Tibial nerve (tissue), 4 donors: ENCODE measurements at regions not wholly inside any gene's neighbourhood (a gene's known extent, or its start where the extent isn't known, plus 50 kb on each side); places are given as distances from the start of the nearest gene placed in this dataset.

Source experiments
- DNase-seq, 2 donors: peaks; one replicate each; pipeline ENCODE4 v3.0.0-alpha.2; 2019; ENCODE audit warnings: low spot score in 2 of 2
- H3K27ac ChIP-seq, 4 donors: fragments of 200-600 bp; sonication (generic) in 3 of 4; one replicate each; pipeline ENCODE4 v1.5.1; 2017 to 2019; ENCODE audit warnings: mild to moderate bottlenecking in 1 of 4
- H3K27me3 ChIP-seq, 2 donors: fragments of 200-600 bp; sonication (generic) in 1 of 2; one replicate each; pipeline versions ENCODE4 v1.5.1 to v1.6.0; 2017 to 2019
- H3K36me3 ChIP-seq, 3 donors: fragments of 200-600 bp; sonication (generic); one replicate each; pipeline ENCODE4 v1.5.1; 2018 to 2019
- H3K4me1 ChIP-seq, 4 donors: fragments of 200-600 bp; sonication (generic) in 3 of 4; one replicate each; pipeline ENCODE4 v1.5.1; 2017 to 2019
- H3K4me3 ChIP-seq, 4 donors: fragments of 200-600 bp; sonication (generic) in 3 of 4; one replicate each; pipeline ENCODE4 v1.5.1; 2017 to 2019; ENCODE audit warnings: mild to moderate bottlenecking in 1 of 4, moderate library complexity in 1 of 4
- H3K9me3 ChIP-seq, 4 donors: fragments of 200-600 bp; sonication (generic) in 3 of 4; one replicate each; pipeline ENCODE4 v1.5.1; 2017 to 2019
- CTCF ChIP-seq, 5 experiments: fragments of 200-600 bp in 3 of 5; fragments of 450-650 bp in 2 of 5; sonication (generic) in 3 of 5; IDR thresholded peaks; one replicate each; pipeline ENCODE4 v1.5.1; 2016 to 2019; ENCODE audit warnings: antibody characterized with exemption in 5 of 5, mild to moderate bottlenecking in 3 of 5, moderate library complexity in 2 of 5
- EP300 ChIP-seq, 2 donors: sonication (generic); formaldehyde crosslinking; IDR thresholded peaks; one replicate each; pipeline ENCODE4 v1.6.1; 2017; ENCODE audit warnings: antibody characterized with exemption in 2 of 2, mild to moderate bottlenecking in 1 of 2
- POLR2A ChIP-seq, 2 donors: fragments of 450-650 bp; IDR thresholded peaks; one replicate each; pipeline ENCODE4 v1.6.1; 2017; ENCODE audit warnings: antibody characterized with exemption in 2 of 2, mild to moderate bottlenecking in 2 of 2, moderate library complexity in 2 of 2
- WGBS, 2 donors: methylation state at CpG; one replicate each; pipeline ENCODE4 v1.1.5; 2018; 5-methylcytosine and 5-hydroxymethylcytosine counted together

- TF ChIP-seq POLR2A (IDR thresholded peaks at IDR 0.05) (no peak), EP300 (IDR thresholded peaks at IDR 0.05) (no peak)
- Histone ChIP-seq H3K4me3 (no peak overlapping the region), H3K36me3 (peaks cover 0 to 1% (median 0%) of the 10 kb centered on the region in 3 donors), H3K9me3 (no peaks in the 10 kb centered on the region), H3K4me1 (peaks cover 0 to 8% (median 3%) of the 10 kb centered on the region in 4 donors), H3K27ac (no peak overlapping the region), H3K27me3 (no peaks in the 10 kb centered on the region)
- 88 to 91% methylated on average over 5 of the region's 5 CpGs for WGBS, 2 donors
- no peak for DNase-seq
Measured at GRCh38 chr5:124633209-124633608, 113.2 kb downstream of the ZNF608 start.

GRCh38 chr5:124631874-124632550 lies 114.4 kb downstream of the ZNF608 start:
- peaks cover 0 to 8% (median 3%) of the 10 kb centered on the region in 4 donors for H3K4me1 ChIP-seq
- no peaks in the 10 kb centered on the region for H3K27me3 ChIP-seq
- DNase-seq = no peak
- no peaks in the 10 kb centered on the region for H3K36me3 ChIP-seq
- no peaks in the 10 kb centered on the region for H3K9me3 ChIP-seq
- WGBS, 2 donors = 44 to 55% methylated on average over 3 of the region's 3 CpGs
- TF ChIP-seq POLR2A (IDR thresholded peaks at IDR 0.05) = no peak
- TF ChIP-seq EP300 (IDR thresholded peaks at IDR 0.05) = no peak
- no peak for TF ChIP-seq CTCF (IDR thresholded peaks at IDR 0.05)
- H3K27ac ChIP-seq = no peak overlapping the region
- no peak overlapping the region for H3K4me3 ChIP-seq

GRCh38 chr5:124630767-124631704 lies 115.4 kb downstream of the ZNF608 start:
- Histone ChIP-seq H3K27me3 (no peaks in the 10 kb centered on the region), H3K9me3 (no peaks in the 10 kb centered on the region), H3K4me3 (no peak overlapping the region), H3K4me1 (peaks cover 0 to 8% (median 3%) of the 10 kb centered on the region in 4 donors), H3K27ac (no peak overlapping the region), H3K36me3 (no peaks in the 10 kb centered on the region)
- TF ChIP-seq POLR2A (IDR thresholded peaks at IDR 0.05) (no peak), CTCF (IDR thresholded peaks at IDR 0.05) (no peak), EP300 (IDR thresholded peaks at IDR 0.05) (no peak)
- 87 to 90% methylated on average over 5 of the region's 5 CpGs for WGBS, 2 donors
- DNase-seq = no peak

GRCh38 chr5:124628721-124629596 lies 117.5 kb downstream of the ZNF608 start:
- 75 to 76% methylated on average over 13 to 16 of the region's 17 CpGs for WGBS, 2 donors
- Histone ChIP-seq H3K4me3 (no peak overlapping the region), H3K4me1 (peaks cover 0 to 2% (median 0%) of the 10 kb centered on the region in 4 donors), H3K27me3 (no peaks in the 10 kb centered on the region), H3K36me3 (no peaks in the 10 kb centered on the region), H3K27ac (no peak overlapping the region), H3K9me3 (no peaks in the 10 kb centered on the region)
- DNase-seq = peak in 1 of 2 donors; percentile 29
- TF ChIP-seq CTCF (IDR thresholded peaks at IDR 0.05) (no peak), POLR2A (IDR thresholded peaks at IDR 0.05) (no peak), EP300 (IDR thresholded peaks at IDR 0.05) (no peak)
